Fibroblast of villous mesenchyme (primary cell): ENCODE measurements at regions not wholly inside any gene's neighbourhood (a gene's known extent, or its start where the extent isn't known, plus 50 kb on each side); places are given as distances from the start of the nearest gene placed in this dataset.

Experiments
- DNase-seq: peaks from one replicate; pipeline ENCODE4 v3.0.0-alpha.2; 2010; ENCODE audit warnings: low read depth
- H3K4me3 ChIP-seq: 2 replicates; pipeline ENCODE4 v1.5.1; 2011; ENCODE audit warnings: low read depth, mild to moderate bottlenecking, low read length
- TF ChIP-seq, protein P1 (sequence below): IDR thresholded peaks from 2 replicates; pipeline ENCODE4 v1.5.1; 2012; ENCODE audit warnings: low read depth, mild to moderate bottlenecking, low read length; ENCODE audit not compliant: insufficient read depth

DNA sequence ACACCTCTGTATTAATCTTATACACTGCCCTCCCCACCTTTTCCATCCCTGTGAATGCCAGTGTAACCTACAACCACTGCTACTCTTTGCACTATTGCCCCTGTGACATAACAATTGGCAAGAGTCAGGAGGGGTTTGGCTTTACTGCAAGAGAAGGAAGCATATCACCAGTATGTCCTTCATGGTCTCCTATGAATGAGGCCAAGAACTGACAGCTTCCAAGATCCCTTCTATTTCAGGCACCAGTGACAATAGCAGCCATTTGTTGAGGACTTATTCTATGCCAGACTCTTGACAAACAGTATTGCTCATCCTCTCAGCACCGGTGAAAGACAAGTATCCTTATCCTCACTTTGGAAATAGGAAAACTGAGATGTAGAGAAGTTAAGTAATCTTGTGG, 363.9 kb downstream of the MID1IP1 start:
- DNase-seq = no peak
- TF ChIP-seq, protein P1, sequence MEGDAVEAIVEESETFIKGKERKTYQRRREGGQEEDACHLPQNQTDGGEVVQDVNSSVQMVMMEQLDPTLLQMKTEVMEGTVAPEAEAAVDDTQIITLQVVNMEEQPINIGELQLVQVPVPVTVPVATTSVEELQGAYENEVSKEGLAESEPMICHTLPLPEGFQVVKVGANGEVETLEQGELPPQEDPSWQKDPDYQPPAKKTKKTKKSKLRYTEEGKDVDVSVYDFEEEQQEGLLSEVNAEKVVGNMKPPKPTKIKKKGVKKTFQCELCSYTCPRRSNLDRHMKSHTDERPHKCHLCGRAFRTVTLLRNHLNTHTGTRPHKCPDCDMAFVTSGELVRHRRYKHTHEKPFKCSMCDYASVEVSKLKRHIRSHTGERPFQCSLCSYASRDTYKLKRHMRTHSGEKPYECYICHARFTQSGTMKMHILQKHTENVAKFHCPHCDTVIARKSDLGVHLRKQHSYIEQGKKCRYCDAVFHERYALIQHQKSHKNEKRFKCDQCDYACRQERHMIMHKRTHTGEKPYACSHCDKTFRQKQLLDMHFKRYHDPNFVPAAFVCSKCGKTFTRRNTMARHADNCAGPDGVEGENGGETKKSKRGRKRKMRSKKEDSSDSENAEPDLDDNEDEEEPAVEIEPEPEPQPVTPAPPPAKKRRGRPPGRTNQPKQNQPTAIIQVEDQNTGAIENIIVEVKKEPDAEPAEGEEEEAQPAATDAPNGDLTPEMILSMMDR = no peak
- H3K4me3 ChIP-seq = no peak overlapping the region

GRCh38 chrX:39165773-39166172, 364.5 kb downstream of the MID1IP1 start:
- DNase-seq = no peak
- TF ChIP-seq, protein P1 = no peak
- H3K4me3 ChIP-seq = no peak overlapping the region

- TF ChIP-seq, protein P1 = no peak
- no peak overlapping the region for H3K4me3 ChIP-seq
- DNase-seq = no peak
Measured at GRCh38 chrX:39167791-39168190, 366.5 kb downstream of the MID1IP1 start.

- DNase-seq = no peak
- TF ChIP-seq, protein P1 = no peak
- H3K4me3 ChIP-seq = no peak overlapping the region
Measured at GRCh38 chrX:39168609-39169008, 367.4 kb downstream of the MID1IP1 start.

- H3K4me3 ChIP-seq = no peak overlapping the region
- TF ChIP-seq, protein P1 = no peak
- DNase-seq = no peak
Measured at GRCh38 chrX:39169976-39170375, 368.7 kb downstream of the MID1IP1 start.

DNA sequence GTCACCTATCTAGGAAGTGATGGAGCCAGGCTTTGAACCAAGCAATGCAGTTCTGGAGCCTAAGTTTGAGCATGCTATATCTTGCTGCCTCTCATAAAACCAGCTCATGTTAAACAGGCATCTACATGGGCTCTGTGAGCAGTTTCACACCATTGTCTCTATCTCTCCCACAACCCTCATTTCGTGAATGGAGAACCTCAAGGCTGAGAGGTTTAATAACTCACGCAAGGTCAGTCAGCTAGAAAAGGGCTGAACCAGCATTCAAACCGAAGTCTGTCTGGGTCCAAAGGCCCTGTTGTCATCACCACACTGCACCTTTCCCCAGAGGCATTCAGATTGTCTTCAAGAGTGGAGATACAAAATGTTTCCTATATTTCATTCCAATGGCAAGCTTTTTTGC, 369.2 kb downstream of the MID1IP1 start:
- no peak overlapping the region for H3K4me3 ChIP-seq
- TF ChIP-seq, protein P1 = no peak
- no peak for DNase-seq

GRCh38 chrX:39171686-39172085, 370.4 kb downstream of the MID1IP1 start:
- TF ChIP-seq, protein P1 = no peak
- no peak overlapping the region for H3K4me3 ChIP-seq
- DNase-seq = no peak
